H1 (cell line): ENCODE measurements at regions not wholly inside any gene's neighbourhood (a gene's known extent, or its start where the extent isn't known, plus 50 kb on each side); places are given as distances from the start of the nearest gene placed in this dataset.

Experiments used
- CTCF ChIA-PET: fragments of 300-600 bp; sonication (Branson Sonifier 250); formaldehyde crosslinking; loops from one replicate; lab custom pipeline; 2021; ENCODE audit not compliant: partially characterized antibody; lab: Charles Lee
- POLR2A ChIA-PET: fragments of 300-600 bp; sonication (Branson Sonifier 250); formaldehyde crosslinking; loops from one replicate; lab custom pipeline; 2021; ENCODE audit warnings: inconsistent platforms; ENCODE audit not compliant: partially characterized antibody; lab: Charles Lee
- DNase-seq, 2 experiments: peaks; one replicate each; pipeline versions ENCODE4 v3.0.0 to v3.0.0-alpha.2; 2010 to 2022; ENCODE audit warnings: low spot score in 2 of 2, low read depth in 1 of 2, mixed read lengths in 1 of 2
- FAIRE-seq: peaks from 2 replicates; lab custom pipeline; 2011; peaks lifted over from hg19 to GRCh38; lab: Jason Lieb, UNC
- H2AFZ ChIP-seq: 2 replicates; pipeline ENCODE4 v1.8.1; 2012; ENCODE audit warnings: low read length, inconsistent platforms
- H2AK5ac ChIP-seq: 2 replicates; pipeline ENCODE4 v1.6.1; 2013; ENCODE audit warnings: low read depth, low read length
- H2BK120ac ChIP-seq: replicated peaks from 2 replicates; pipeline ENCODE3; 2013; ENCODE audit warnings: low read depth, low read length, inconsistent platforms
- H2BK12ac ChIP-seq: 2 replicates; pipeline ENCODE4 v1.6.1; 2013; ENCODE audit warnings: low read depth, low read length
- H2BK15ac ChIP-seq: 2 replicates; pipeline ENCODE4 v1.6.1; 2013; ENCODE audit warnings: low read length
- H2BK20ac ChIP-seq: 2 replicates; pipeline ENCODE4 v1.6.1; 2013; ENCODE audit warnings: low read length
- H2BK5ac ChIP-seq: 2 replicates; pipeline ENCODE4 v1.6.1; 2013; ENCODE audit warnings: low read depth, low read length
- H3K14ac ChIP-seq: 2 replicates; pipeline ENCODE4 v1.6.1; 2013; ENCODE audit warnings: inconsistent platforms; ENCODE audit not compliant: insufficient read length
- H3K18ac ChIP-seq: 2 replicates; pipeline ENCODE4 v1.6.1; 2013; ENCODE audit warnings: low read length; ENCODE audit errors: extremely low read depth
- H3K23ac ChIP-seq: 2 replicates; pipeline ENCODE4 v1.6.1; 2013; ENCODE audit warnings: inconsistent platforms; ENCODE audit not compliant: insufficient read length
- H3K23me2 ChIP-seq: 2 replicates; pipeline ENCODE4 v1.6.1; 2013; ENCODE audit warnings: low read depth, low read length
- H3K27ac ChIP-seq: 2 replicates; pipeline ENCODE4 v1.6.1; 2011; ENCODE audit warnings: low read depth, low read length, inconsistent platforms
- H3K27me3 ChIP-seq, 4 experiments: replicated peaks in 1 of 4; 1 replicate in 1 of 4; 2 replicates in 3 of 4; pipeline versions ENCODE4 v1.6.1 to v1.8.1; 2011 to 2013; ENCODE audit warnings: low read length in 3 of 4, mild to moderate bottlenecking in 3 of 4, inconsistent platforms in 2 of 4, mixed read lengths in 2 of 4, moderate library complexity in 1 of 4; ENCODE audit not compliant: control insufficient read depth in 3 of 4, insufficient read depth in 3 of 4; ENCODE audit errors: extremely low read depth in 1 of 4
- H3K36me3 ChIP-seq, 4 experiments: 2 replicates each; pipeline versions ENCODE4 v1.6.1 to v1.8.1; 2011 to 2013; ENCODE audit warnings: mild to moderate bottlenecking in 4 of 4, low read length in 3 of 4, moderate library complexity in 2 of 4, control low read depth in 1 of 4, inconsistent platforms in 1 of 4; ENCODE audit not compliant: insufficient read depth in 4 of 4, control insufficient read depth in 2 of 4
- H3K4ac ChIP-seq: replicated peaks from 2 replicates; pipeline ENCODE3; 2013; ENCODE audit warnings: low read length, low read depth, mixed read lengths, inconsistent platforms; ENCODE audit not compliant: insufficient read length
- H3K4me1 ChIP-seq, 4 experiments: replicated peaks in 1 of 4; 1 replicate in 1 of 4; 2 replicates in 3 of 4; pipeline versions ENCODE4 v1.6.1 to v1.8.1; 2011 to 2013; ENCODE audit warnings: low read length in 3 of 4, inconsistent platforms in 2 of 4, mixed read lengths in 1 of 4; ENCODE audit not compliant: insufficient read depth in 4 of 4, control insufficient read depth in 3 of 4
- H3K4me2 ChIP-seq, 2 experiments: 2 replicates each; pipeline versions ENCODE4 v1.6.1 to v1.8.1; 2011 to 2013; ENCODE audit warnings: low read depth in 2 of 2, low read length in 2 of 2, control low read depth in 1 of 2, inconsistent platforms in 1 of 2, mild to moderate bottlenecking in 1 of 2; ENCODE audit not compliant: insufficient read depth in 1 of 2
- H3K4me3 ChIP-seq, 4 experiments: fragments of 200-600, 300-600 bp in 1 of 4; sonication (generic), shearing (Covaris generic), sonication (Bioruptor Twin) in 1 of 4; 2 replicates each; pipeline versions ENCODE4 v1.5.1 to v1.8.1; 2011 to 2016; ENCODE audit warnings: low read length in 4 of 4, low read depth in 3 of 4, control low read depth in 2 of 4, inconsistent platforms in 2 of 4, mild to moderate bottlenecking in 2 of 4, mixed read lengths in 1 of 4, moderate library complexity in 1 of 4; ENCODE audit not compliant: insufficient read depth in 2 of 4; ENCODE audit errors: extremely low read depth in 1 of 4
- H3K56ac ChIP-seq: replicated peaks from 2 replicates; pipeline ENCODE3; 2013; ENCODE audit warnings: low read depth, mild to moderate bottlenecking, mixed read lengths, low read length, inconsistent platforms; ENCODE audit not compliant: insufficient read length
- H3K79me1 ChIP-seq: 2 replicates; pipeline ENCODE4 v1.6.1; 2013; ENCODE audit warnings: low read depth, low read length, control low read depth
- H3K79me2 ChIP-seq, 2 experiments: 2 replicates each; pipeline versions ENCODE4 v1.6.1 to v1.8.1; 2012 to 2013; ENCODE audit warnings: low read length in 2 of 2, mild to moderate bottlenecking in 2 of 2, inconsistent platforms in 1 of 2; ENCODE audit not compliant: insufficient read depth in 2 of 2, control insufficient read depth in 1 of 2
- H3K9ac ChIP-seq, 4 experiments: replicated peaks in 1 of 4; 1 replicate in 1 of 4; 2 replicates in 3 of 4; pipeline versions ENCODE4 v1.6.1 to v1.8.1; 2011 to 2013; ENCODE audit warnings: low read depth in 3 of 4, low read length in 3 of 4, control low read depth in 2 of 4, mild to moderate bottlenecking in 2 of 4, moderate library complexity in 2 of 4, inconsistent platforms in 1 of 4; ENCODE audit errors: extremely low read depth in 1 of 4
- H3K9me3 ChIP-seq, 2 experiments: 2 replicates each; pipeline versions ENCODE4 v1.6.1 to v1.8.1; 2012 to 2013; ENCODE audit warnings: mild to moderate bottlenecking in 2 of 2, moderate library complexity in 2 of 2, control low read depth in 1 of 2, inconsistent platforms in 1 of 2, low read depth in 1 of 2, low read length in 1 of 2, mixed read lengths in 1 of 2; ENCODE audit not compliant: insufficient read depth in 2 of 2
- H4K20me1 ChIP-seq, 2 experiments: replicated peaks in 1 of 2; 2 replicates each; pipeline versions ENCODE3 to v1.8.1; 2011 to 2013; ENCODE audit warnings: inconsistent platforms in 2 of 2, low read length in 2 of 2, mild to moderate bottlenecking in 1 of 2; ENCODE audit not compliant: insufficient read depth in 2 of 2, control insufficient read depth in 1 of 2
- H4K5ac ChIP-seq: 2 replicates; pipeline ENCODE4 v1.6.1; 2013; ENCODE audit warnings: low read length, low read depth, mixed read lengths, inconsistent platforms; ENCODE audit not compliant: insufficient read length
- H4K8ac ChIP-seq: 2 replicates; pipeline ENCODE4 v1.8.0; 2013; ENCODE audit warnings: mild to moderate bottlenecking, moderate library complexity, low read length, inconsistent platforms; ENCODE audit not compliant: insufficient read depth; ENCODE audit errors: extremely low read depth
- H4K91ac ChIP-seq: replicated peaks from 2 replicates; pipeline ENCODE3; 2013; ENCODE audit warnings: low read length, mixed read lengths, inconsistent platforms; ENCODE audit not compliant: insufficient read length
- BCL11A ChIP-seq, 2 experiments: IDR thresholded peaks; one replicate each; pipeline ENCODE4 v1.6.1; 2011; ENCODE audit warnings: low read depth in 2 of 2, low read length in 2 of 2, mild to moderate bottlenecking in 2 of 2
- HDAC6 ChIP-seq: IDR thresholded peaks from one replicate; pipeline ENCODE4 v1.7.1; 2012; ENCODE audit warnings: low read depth, mild to moderate bottlenecking, inconsistent platforms, low read length, moderate library complexity
- JUN ChIP-seq: IDR thresholded peaks from 2 replicates; pipeline ENCODE4 v1.6.1; 2011; ENCODE audit warnings: low read depth, mild to moderate bottlenecking, improper control_type of control experiment, low read length
- JUND ChIP-seq: IDR thresholded peaks from 2 replicates; pipeline ENCODE4 v1.6.1; 2011; ENCODE audit warnings: mild to moderate bottlenecking, improper control_type of control experiment, low read length
- NRF1 ChIP-seq: IDR thresholded peaks from 2 replicates; pipeline ENCODE4 v1.6.1; 2011; ENCODE audit warnings: mild to moderate bottlenecking, low read depth, low read length, improper control_type of control experiment
- SIN3A ChIP-seq, 2 experiments: IDR thresholded peaks in 1 of 2; conservative IDR thresholded peaks in 1 of 2; 2 replicates each; pipeline ENCODE4 v1.6.1; 2011 to 2012; ENCODE audit warnings: low read length in 2 of 2, improper control_type of control experiment in 1 of 2, low read depth in 1 of 2, mild to moderate bottlenecking in 1 of 2
- SIRT6 ChIP-seq: IDR thresholded peaks from one replicate; pipeline ENCODE4 v1.7.1; 2012; ENCODE audit warnings: low read length, inconsistent platforms
- YY1 ChIP-seq: IDR thresholded peaks from 2 replicates; pipeline ENCODE4 v1.6.1; 2011; ENCODE audit warnings: low read depth, mild to moderate bottlenecking, low read length
- WGBS, 2 experiments: shearing (Covaris generic) in 1 of 2; methylation state at CpG; one replicate each; pipeline versions ENCODE4 v1.1.6 to v1.1.7; 2013 to 2015; ENCODE audit warnings: low lambda C conversion rate in 2 of 2, mixed read lengths in 2 of 2, inconsistent platforms in 1 of 2, low coverage in 1 of 2, missing lambda C conversion rate in 1 of 2; ENCODE audit not compliant: insufficient replicate concordance in 2 of 2, insufficient coverage in 1 of 2, insufficient read length in 1 of 2; ENCODE audit errors: extremely low coverage in 1 of 2, missing lambda C conversion rate in 1 of 2; 5-methylcytosine and 5-hydroxymethylcytosine counted together

- no peak for DNase-seq
- no peaks in the 10 kb centered on the region; the same call in 1 of the 2 replicates for H3K79me1 ChIP-seq
- 0 out of 2 replicates have a peak overlapping the region, but pooled peaks have one; percentile 8 for H2AFZ ChIP-seq
- H3K23me2 ChIP-seq, result peaks cover 12% of the 10 kb centered on the region
- WGBS, 2 experiments, result 21% methylated on average over 5 of the region's 5 CpGs; no CpG with 5 or more reads in 1 of the 2 experiments
- H2BK5ac ChIP-seq, result no peak overlapping the region
- H3K14ac ChIP-seq, result no peak overlapping the region
- H2BK15ac ChIP-seq, result no peak overlapping the region
- H2BK20ac ChIP-seq, result no peak overlapping the region
- no peak overlapping the region; the same call in 1 of the 2 replicates for H4K8ac ChIP-seq
- no peak overlapping the region for H3K23ac ChIP-seq
- H2AK5ac ChIP-seq, result no peak overlapping the region
- H4K20me1 ChIP-seq, result peaks cover 0 to 7% of the 10 kb centered on the region in 2 experiments
- no peak overlapping the region for H4K5ac ChIP-seq
- H2BK12ac ChIP-seq, result no peak overlapping the region
- no peaks in the 10 kb centered on the region for H3K36me3 ChIP-seq
- FAIRE-seq, result no peak
- H3K4ac ChIP-seq, result no peak overlapping the region
- H3K56ac ChIP-seq, result no peak overlapping the region
- CTCF ChIA-PET, result interaction anchor here (3.3 kb wide), 1 partner anchor 11 kb away, joined by 23 read pairs; no protein-coding TSS in a partner anchor
- H3K18ac ChIP-seq, result peak overlapping the region; percentile 57; the same call in 1 of the 2 replicates
- peaks cover 2 to 28% (median 10%) of the 10 kb centered on the region in 4 experiments; a peak in 5 of 7 replicates for H3K4me1 ChIP-seq
- no peak overlapping the region for H3K9ac ChIP-seq
- H3K9me3 ChIP-seq, result no peaks in the 10 kb centered on the region
- H3K27me3 ChIP-seq, result peaks cover 0 to 6% (median 1%) of the 10 kb centered on the region in 4 experiments; a peak in 1 of 7 replicates
- no peak overlapping the region for H3K27ac ChIP-seq
- no peaks in the 10 kb centered on the region for H3K79me2 ChIP-seq
- peak overlapping the region in 1 of 4 experiments; percentile 11; a peak in 1 of 8 replicates for H3K4me3 ChIP-seq
- H3K4me2 ChIP-seq, result peak overlapping the region; percentile 21 to 42; a peak in 1 of 4 replicates
- POLR2A ChIA-PET, result interaction anchor here (1.6 kb wide), 1 partner anchor 28 kb away, joined by 3 read pairs; no protein-coding TSS in a partner anchor
- no peak overlapping the region for H2BK120ac ChIP-seq
- H4K91ac ChIP-seq, result no peak overlapping the region
- TF ChIP-seq HDAC6 (no peak), SIRT6 (no peak), JUND (peak; percentile 78), JUN (no peak), YY1 (0 out of 2 replicates have a peak, but pooled peaks have one; percentile 5), SIN3A (conservative IDR thresholded peaks at IDR 0.05 in 1 of 2, IDR thresholded peaks at IDR 0.05 in 1 of 2; ENCODE audit: low read depth in 1 of 2, low read length in 2 of 2) (no peak), NRF1 (no peak), BCL11A (IDR thresholded peaks at IDR 0.05; ENCODE audit: low read depth in 2 of 2, low read length in 2 of 2) (no peak)
Observed at GRCh38 chr7:132643302-132643701, 67.0 kb upstream of the PLXNA4 start.
